Stimulated activated naive B cell treated with anti-CD40 and anti-IgM and Interleukin-4, amounts not matched to agents 10 μg/mL and 1 μg/mL and 100 μg/mL, for 72 hours (primary cell): ENCODE measurements at regions not wholly inside any gene's neighbourhood (a gene's known extent, or its start where the extent isn't known, plus 50 kb on each side); places are given as distances from the start of the nearest gene placed in this dataset.

Experiments
- ATAC-seq, 2 donors: fragments of 150-1000 bp; cut with Tn5 transposase; replicated peaks; 2 replicates each; pipeline ENCODE4 v1.10.0; 2021; ENCODE audit warnings: moderate library complexity in 1 of 2
- DNase-seq: peaks from one replicate; pipeline ENCODE4 v3.0.0; 2021
- H3K27ac Mint-ChIP-seq: one replicate; pipeline ENCODE4 v1.8.0; 2022; ENCODE audit warnings: mild to moderate bottlenecking, mixed read lengths
- H3K27me3 Mint-ChIP-seq, 2 donors: one replicate each; pipeline ENCODE4 v1.8.0; 2022; ENCODE audit warnings: mixed read lengths in 2 of 2
- H3K36me3 Mint-ChIP-seq, 2 donors: one replicate each; pipeline ENCODE4 v1.8.0; 2022; ENCODE audit warnings: mixed read lengths in 2 of 2, mild to moderate bottlenecking in 1 of 2
- H3K4me1 Mint-ChIP-seq, 2 donors: one replicate each; pipeline ENCODE4 v1.8.0; 2022; ENCODE audit warnings: mixed read lengths in 2 of 2, mild to moderate bottlenecking in 1 of 2
- H3K4me3 Mint-ChIP-seq, 2 donors: one replicate each; pipeline ENCODE4 v1.8.0; 2022; ENCODE audit warnings: mild to moderate bottlenecking in 2 of 2, mixed read lengths in 2 of 2, moderate library complexity in 1 of 2
- H3K9me3 Mint-ChIP-seq, 2 donors: one replicate each; pipeline ENCODE4 v1.8.0; 2022; ENCODE audit warnings: mixed read lengths in 2 of 2, mild to moderate bottlenecking in 1 of 2

DNA sequence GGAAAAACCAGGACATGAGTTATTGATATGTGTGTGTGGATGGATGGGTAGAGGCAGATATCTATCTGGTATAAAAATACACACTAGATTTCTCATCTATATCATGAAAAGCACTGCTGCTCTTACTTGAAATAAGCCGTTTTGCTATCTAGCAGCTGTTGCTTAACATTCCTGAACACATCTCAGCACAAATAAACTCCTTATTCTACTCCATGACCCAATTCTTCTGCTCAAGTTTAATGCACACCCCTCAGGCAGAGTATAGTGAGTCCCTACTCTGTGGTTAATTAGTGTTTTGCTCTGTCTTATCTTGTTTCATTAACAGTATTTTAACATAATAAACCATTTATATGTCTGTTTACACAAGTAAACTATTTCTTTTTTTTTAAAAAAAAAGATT is 134.2 kb downstream of the CBLN2 start:
- DNase-seq (no peak), ATAC-seq (no peak)
- Mint-ChIP-seq H3K9me3 (peaks cover 4% of the 10 kb centered on the region in 2 donors), H3K36me3 (no peaks in the 10 kb centered on the region), H3K4me1 (no peaks in the 10 kb centered on the region), H3K27ac (no peak overlapping the region), H3K4me3 (no peak overlapping the region), H3K27me3 (no peaks in the 10 kb centered on the region)

DNA sequence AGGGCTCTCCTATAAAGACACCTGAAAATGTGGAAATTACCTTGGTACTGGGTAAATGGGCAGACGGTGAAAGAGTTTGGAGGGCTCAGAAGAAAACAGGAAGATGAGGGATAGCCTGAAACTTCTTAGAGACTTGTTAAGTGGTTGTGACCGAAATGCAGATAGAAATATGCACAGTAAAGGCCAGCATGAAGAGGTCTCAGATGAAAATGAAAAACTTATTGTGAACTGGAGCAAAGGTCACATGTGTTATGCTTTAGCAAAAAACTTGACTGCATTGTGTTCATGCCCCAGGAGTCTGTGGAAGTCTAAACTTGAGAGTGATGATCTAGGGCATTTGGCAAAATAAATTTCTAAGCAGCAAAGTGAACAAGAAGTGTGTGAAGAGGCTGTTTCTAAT is 137.1 kb downstream of the CBLN2 start:
- Mint-ChIP-seq H3K27ac (no peak overlapping the region), H3K4me3 (no peak overlapping the region), H3K36me3 (no peaks in the 10 kb centered on the region), H3K9me3 (peaks cover 4 to 13% of the 10 kb centered on the region in 2 donors), H3K27me3 (no peaks in the 10 kb centered on the region), H3K4me1 (no peaks in the 10 kb centered on the region)
- DNase-seq = no peak
- no peak for ATAC-seq

DNA sequence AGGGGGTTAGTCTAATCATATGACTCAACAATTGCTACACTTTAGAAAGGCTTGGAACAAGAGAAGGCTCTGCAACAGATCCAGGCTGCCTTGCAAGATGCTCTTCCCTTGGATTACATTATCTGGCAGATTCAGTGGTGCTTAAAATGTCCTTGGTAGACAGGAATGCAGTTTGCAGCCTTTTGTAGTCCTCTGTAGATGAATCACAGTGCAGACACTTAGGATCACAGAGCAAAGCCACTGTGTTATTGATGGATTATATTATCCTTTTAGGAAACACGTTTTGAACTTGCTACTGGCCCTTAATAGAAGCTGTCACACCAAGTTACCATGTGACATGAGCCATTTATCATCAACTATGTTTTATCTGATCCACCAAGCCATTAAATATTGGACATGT is 152.2 kb downstream of the CBLN2 start:
- Mint-ChIP-seq H3K27me3 (no peaks in the 10 kb centered on the region), H3K9me3 (no peaks in the 10 kb centered on the region), H3K4me3 (no peak overlapping the region), H3K27ac (no peak overlapping the region), H3K4me1 (no peaks in the 10 kb centered on the region), H3K36me3 (no peaks in the 10 kb centered on the region)
- DNase-seq (no peak), ATAC-seq (no peak)

DNA sequence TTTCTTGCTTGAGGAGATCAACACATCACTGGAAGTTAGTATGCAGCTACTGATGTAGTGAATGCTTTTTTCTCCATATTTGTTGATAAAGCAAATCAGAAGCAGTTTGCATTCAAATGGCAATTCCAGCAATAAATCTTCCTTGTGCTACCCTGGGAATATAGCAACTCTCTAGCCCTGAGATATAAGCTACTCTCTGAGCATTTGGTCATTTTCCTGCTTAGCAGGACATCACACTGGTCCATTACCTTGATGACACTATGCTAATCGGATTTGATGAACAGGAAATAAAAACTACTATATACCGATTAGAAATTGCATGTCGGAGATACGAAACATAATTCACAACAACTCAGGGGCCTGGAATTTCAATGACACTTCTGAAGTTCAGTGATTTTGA is 152.7 kb downstream of the CBLN2 start:
- Mint-ChIP-seq H3K9me3 (no peaks in the 10 kb centered on the region), H3K4me3 (no peak overlapping the region), H3K36me3 (no peaks in the 10 kb centered on the region), H3K27ac (no peak overlapping the region), H3K27me3 (no peaks in the 10 kb centered on the region), H3K4me1 (no peaks in the 10 kb centered on the region)
- ATAC-seq = no peak
- no peak for DNase-seq

DNA sequence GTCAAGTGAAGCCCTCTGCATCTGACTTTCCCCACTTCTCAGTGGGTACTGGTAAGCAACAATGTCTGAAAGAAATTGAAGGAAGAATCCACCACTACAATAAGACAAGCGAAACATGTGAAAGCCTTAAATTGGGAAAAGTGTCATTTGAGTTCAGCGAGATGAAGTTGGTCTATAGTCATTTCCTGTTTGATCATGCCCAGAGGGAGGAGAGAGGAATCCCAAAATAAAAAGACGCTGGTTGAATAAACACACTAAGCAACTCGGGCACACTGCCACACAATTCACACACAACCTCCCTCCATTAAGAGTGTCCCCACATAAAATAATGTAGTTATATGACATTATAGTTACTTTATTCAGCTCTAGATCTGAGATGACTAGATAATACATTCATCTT is 166.1 kb downstream of the CBLN2 start:
- Mint-ChIP-seq H3K27ac (no peak overlapping the region), H3K36me3 (no peaks in the 10 kb centered on the region), H3K4me3 (no peak overlapping the region), H3K4me1 (no peaks in the 10 kb centered on the region), H3K27me3 (no peaks in the 10 kb centered on the region), H3K9me3 (peaks cover 0 to 2% of the 10 kb centered on the region in 2 donors)
- no peak for ATAC-seq
- DNase-seq = no peak

DNA sequence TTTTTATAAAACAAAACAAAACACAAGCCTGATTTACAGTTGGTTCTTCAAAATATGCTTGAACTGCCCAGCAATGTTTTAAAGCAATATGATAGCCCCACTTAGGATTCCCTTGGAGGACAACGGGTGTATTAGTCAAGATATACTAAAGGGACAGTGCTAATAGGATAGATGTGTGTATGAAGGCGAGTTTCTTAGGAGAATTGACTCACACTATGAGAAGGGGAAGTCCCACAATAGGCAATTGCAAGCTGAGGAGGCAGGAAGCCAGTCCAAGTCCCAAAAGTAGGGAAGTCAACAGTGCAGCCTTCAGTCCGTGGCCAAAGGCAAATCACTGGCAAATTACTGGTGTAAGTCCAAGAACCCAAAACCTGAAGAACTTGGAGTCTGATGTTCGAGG is 167.9 kb downstream of the CBLN2 start:
- no peak for DNase-seq
- H3K4me1 Mint-ChIP-seq = no peaks in the 10 kb centered on the region
- H3K27me3 Mint-ChIP-seq = no peaks in the 10 kb centered on the region
- peaks cover 3 to 6% of the 10 kb centered on the region in 2 donors for H3K9me3 Mint-ChIP-seq
- no peak for ATAC-seq
- no peaks in the 10 kb centered on the region for H3K36me3 Mint-ChIP-seq
- no peak overlapping the region for H3K27ac Mint-ChIP-seq
- H3K4me3 Mint-ChIP-seq = no peak overlapping the region

DNA sequence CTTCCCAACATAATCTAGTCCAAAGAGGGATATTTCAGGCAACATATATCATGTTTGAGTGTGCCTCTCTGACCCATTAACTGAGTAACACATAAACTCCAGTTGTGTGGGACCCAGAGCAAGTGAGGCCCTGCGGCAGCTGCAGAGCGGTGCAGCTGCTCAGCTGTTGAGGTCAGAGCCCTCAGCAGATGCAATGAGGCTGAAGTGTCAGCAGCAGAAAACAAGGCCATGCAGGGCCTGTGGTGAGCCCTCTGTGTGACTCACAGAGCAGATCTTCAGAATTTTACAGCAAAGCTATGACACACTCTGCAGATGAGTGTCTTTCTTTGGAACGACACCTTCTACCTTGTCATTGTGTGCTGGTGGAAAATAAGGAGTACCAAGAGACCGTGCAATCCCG is 168.5 kb downstream of the CBLN2 start:
- H3K27ac Mint-ChIP-seq = no peak overlapping the region
- DNase-seq (no peak), ATAC-seq (no peak)
- no peaks in the 10 kb centered on the region for H3K4me1 Mint-ChIP-seq
- H3K4me3 Mint-ChIP-seq = no peak overlapping the region
- peaks cover 8 to 12% of the 10 kb centered on the region in 2 donors for H3K9me3 Mint-ChIP-seq
- no peaks in the 10 kb centered on the region for H3K27me3 Mint-ChIP-seq
- H3K36me3 Mint-ChIP-seq = no peaks in the 10 kb centered on the region

DNA sequence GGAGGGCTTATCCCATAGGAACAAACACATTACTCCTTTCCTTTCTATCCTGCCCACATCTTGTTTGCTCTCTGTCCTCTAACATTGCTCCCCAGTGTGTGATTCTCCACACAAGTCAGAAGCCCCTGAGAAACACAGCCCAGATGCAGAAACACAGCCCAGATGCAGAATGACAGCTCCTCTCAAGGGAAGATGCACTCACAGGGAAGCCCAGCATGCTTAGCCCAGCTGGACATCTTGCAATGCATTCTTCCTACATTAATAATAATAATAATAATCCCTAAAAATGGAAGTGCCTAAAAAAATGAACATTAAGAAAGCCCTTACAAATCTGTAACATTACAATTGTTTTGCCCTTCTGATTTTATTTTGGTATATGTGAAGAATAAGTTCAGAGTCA is 172.1 kb downstream of the CBLN2 start:
- H3K27me3 Mint-ChIP-seq = no peaks in the 10 kb centered on the region
- ATAC-seq (no peak), DNase-seq (no peak)
- H3K36me3 Mint-ChIP-seq = no peaks in the 10 kb centered on the region
- no peaks in the 10 kb centered on the region for H3K4me1 Mint-ChIP-seq
- no peak overlapping the region for H3K27ac Mint-ChIP-seq
- no peak overlapping the region for H3K4me3 Mint-ChIP-seq
- peaks cover 13 to 19% of the 10 kb centered on the region in 2 donors for H3K9me3 Mint-ChIP-seq

DNA sequence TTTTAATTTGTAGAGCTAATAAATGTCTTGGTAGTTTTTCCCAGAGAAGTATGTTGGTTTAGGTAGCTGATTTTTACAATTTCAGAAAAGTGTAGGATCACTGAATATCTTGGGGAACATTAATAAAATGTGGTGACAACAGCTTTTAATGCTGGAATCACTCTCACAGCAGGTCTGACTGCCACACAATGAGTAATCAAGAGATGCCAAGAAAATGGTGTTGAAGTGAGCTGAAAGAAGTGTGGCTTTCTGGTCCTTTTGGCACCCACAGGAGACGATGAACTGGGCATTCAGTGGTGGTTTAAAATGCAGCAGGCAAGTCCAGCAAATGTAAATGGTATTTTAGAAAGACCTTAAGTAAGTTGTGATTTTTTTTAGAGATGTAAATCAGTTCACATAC is 175.8 kb downstream of the CBLN2 start:
- peaks cover 15 to 19% of the 10 kb centered on the region in 2 donors for H3K9me3 Mint-ChIP-seq
- H3K27me3 Mint-ChIP-seq = no peaks in the 10 kb centered on the region
- no peaks in the 10 kb centered on the region for H3K36me3 Mint-ChIP-seq
- no peak for ATAC-seq
- no peak for DNase-seq
- H3K4me3 Mint-ChIP-seq = no peak overlapping the region
- no peaks in the 10 kb centered on the region for H3K4me1 Mint-ChIP-seq
- no peak overlapping the region for H3K27ac Mint-ChIP-seq

DNA sequence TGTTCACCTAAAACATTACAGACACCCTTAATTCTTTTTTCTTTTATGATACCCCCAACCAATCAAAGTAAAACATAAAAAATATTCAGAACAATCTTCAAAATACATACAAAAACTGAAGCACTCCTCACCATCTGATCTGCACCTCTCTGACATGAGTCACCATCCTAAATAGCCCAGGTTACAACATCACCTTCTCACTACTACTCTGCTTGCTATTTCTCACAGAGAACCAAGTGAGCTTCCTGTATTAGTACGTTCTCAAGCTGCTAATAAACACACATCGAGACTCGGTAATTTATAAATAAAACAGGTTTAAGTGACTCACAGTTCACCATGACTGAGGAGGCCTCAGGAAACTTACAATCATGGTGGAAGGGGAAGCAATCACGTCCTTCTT is 183.5 kb downstream of the CBLN2 start:
- no peak for ATAC-seq
- H3K9me3 Mint-ChIP-seq = peaks cover 5 to 7% of the 10 kb centered on the region in 2 donors
- H3K27ac Mint-ChIP-seq = no peak overlapping the region
- H3K4me1 Mint-ChIP-seq = no peaks in the 10 kb centered on the region
- H3K4me3 Mint-ChIP-seq = no peak overlapping the region
- DNase-seq = no peak
- no peaks in the 10 kb centered on the region for H3K36me3 Mint-ChIP-seq
- H3K27me3 Mint-ChIP-seq = no peaks in the 10 kb centered on the region

DNA sequence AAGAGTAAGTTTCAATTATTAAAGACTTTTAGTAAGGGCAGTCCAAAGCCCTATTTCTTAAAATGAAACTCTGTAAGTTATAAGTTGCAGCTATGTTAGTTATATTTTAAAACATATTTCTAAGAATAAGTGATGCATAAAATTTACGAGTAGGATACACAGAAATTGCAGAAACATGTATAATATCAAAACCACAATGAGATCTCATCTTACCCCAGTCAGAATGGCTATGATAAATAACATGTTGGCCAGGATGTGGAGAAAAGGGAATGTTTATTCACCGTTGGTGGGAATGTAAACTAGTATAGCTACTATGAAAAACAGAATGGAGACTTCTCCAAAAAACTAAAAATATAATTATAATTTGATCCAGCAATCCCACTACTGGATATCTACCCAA is 201.2 kb downstream of the CBLN2 start:
- H3K27me3 Mint-ChIP-seq = no peaks in the 10 kb centered on the region

DNA sequence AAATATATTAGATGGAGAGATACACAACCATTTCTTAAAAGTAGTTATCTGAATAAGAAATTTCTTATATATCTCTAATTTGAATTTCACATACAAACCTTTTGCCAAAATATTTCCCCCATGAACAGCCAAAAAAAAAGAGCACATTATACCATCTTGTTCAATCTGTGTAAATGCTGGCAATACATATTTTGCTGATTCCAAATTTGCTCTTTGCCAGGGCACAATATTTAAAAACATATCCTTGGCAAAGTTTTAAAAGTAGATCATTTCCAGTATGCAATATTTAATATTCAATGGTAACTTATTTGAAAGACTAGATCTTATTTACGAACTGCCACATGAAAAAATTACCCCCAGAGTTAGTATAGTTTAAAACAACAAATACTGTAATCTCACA is 204.2 kb downstream of the CBLN2 start:
- Mint-ChIP-seq H3K27me3 (no peaks in the 10 kb centered on the region), H3K9me3 (peaks cover 0 to 2% of the 10 kb centered on the region in 2 donors), H3K4me3 (no peak overlapping the region), H3K27ac (no peak overlapping the region), H3K4me1 (no peaks in the 10 kb centered on the region), H3K36me3 (no peaks in the 10 kb centered on the region)
- no peak for DNase-seq
- ATAC-seq = no peak

More for the DNA sequence above, 201.2 kb downstream of the CBLN2 start:
- Mint-ChIP-seq H3K36me3 (no peaks in the 10 kb centered on the region), H3K4me3 (no peak overlapping the region), H3K4me1 (no peaks in the 10 kb centered on the region), H3K27ac (no peak overlapping the region), H3K9me3 (no peaks in the 10 kb centered on the region)
- DNase-seq = no peak
- no peak for ATAC-seq

DNA sequence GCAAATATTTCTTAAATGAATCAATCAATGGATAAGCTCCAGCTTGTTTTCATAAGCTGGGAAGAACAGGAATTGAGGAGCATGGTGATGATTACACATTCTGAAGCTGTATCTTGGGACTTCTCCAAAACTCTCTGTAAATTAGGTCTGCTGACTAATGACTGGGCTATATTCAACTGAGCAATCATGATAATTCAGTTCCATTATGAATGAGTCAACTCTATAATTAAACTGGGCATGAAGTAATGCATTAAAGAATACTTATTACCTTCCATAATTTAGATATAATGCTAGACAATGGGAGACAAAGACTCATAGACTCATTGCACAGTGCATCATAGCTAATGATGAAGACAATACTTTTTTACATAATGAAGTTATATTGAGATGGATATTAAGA is 207.4 kb downstream of the CBLN2 start:
- peaks cover 2% of the 10 kb centered on the region in 2 donors for H3K9me3 Mint-ChIP-seq

DNA sequence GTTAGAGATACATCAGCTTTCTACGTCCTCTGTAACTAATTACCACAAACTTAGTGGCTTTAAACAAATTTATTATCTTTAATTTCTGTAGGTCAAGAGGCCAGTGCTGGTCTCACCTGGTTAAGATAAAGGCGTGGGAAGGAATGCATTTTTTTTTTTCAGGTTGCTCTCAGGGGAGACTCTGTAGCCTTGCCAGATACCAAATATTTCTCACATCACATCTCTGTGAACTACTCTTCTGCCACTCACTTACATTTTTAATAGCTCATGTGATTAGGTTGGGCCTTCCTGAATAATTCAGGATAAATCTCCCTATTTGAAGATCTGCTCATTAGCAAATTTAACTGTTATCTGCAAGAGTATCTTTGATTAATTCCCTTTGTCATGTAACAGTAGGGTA is 214.6 kb downstream of the CBLN2 start:
- Mint-ChIP-seq H3K4me1 (no peaks in the 10 kb centered on the region), H3K9me3 (peaks cover 0 to 4% of the 10 kb centered on the region in 2 donors), H3K27me3 (no peaks in the 10 kb centered on the region), H3K4me3 (no peak overlapping the region), H3K36me3 (no peaks in the 10 kb centered on the region), H3K27ac (no peak overlapping the region)
- DNase-seq = no peak
- no peak for ATAC-seq

More for the DNA sequence above, 207.4 kb downstream of the CBLN2 start:
- no peak for ATAC-seq
- H3K27me3 Mint-ChIP-seq = no peaks in the 10 kb centered on the region
- H3K36me3 Mint-ChIP-seq = no peaks in the 10 kb centered on the region
- no peak overlapping the region for H3K27ac Mint-ChIP-seq
- no peak for DNase-seq
- no peaks in the 10 kb centered on the region for H3K4me1 Mint-ChIP-seq
- no peak overlapping the region for H3K4me3 Mint-ChIP-seq

DNA sequence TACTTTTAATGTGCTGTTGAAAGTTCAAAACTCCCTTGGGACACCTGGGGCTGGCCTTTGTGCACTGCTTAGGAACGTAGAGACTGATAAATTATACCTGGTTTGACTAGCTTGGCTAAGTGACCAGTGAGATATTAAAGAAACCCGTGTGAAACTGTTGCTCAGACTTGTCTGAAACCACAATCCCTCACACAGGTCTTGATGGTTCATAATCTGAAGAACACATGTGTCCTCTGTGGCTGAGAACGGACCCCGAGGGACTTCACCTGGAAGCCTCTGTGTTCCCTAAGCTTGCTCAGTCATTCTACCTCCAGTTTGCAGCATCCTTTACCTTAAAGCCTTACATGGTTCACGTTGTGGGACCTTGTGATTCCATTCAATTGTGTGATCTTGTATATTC is 218.8 kb downstream of the CBLN2 start:
- no peak overlapping the region for H3K4me3 Mint-ChIP-seq
- DNase-seq (no peak), ATAC-seq (no peak)
- H3K9me3 Mint-ChIP-seq = peaks cover 0 to 4% of the 10 kb centered on the region in 2 donors
- H3K27ac Mint-ChIP-seq = no peak overlapping the region
- H3K36me3 Mint-ChIP-seq = no peaks in the 10 kb centered on the region
- no peaks in the 10 kb centered on the region for H3K27me3 Mint-ChIP-seq
- no peaks in the 10 kb centered on the region for H3K4me1 Mint-ChIP-seq

DNA sequence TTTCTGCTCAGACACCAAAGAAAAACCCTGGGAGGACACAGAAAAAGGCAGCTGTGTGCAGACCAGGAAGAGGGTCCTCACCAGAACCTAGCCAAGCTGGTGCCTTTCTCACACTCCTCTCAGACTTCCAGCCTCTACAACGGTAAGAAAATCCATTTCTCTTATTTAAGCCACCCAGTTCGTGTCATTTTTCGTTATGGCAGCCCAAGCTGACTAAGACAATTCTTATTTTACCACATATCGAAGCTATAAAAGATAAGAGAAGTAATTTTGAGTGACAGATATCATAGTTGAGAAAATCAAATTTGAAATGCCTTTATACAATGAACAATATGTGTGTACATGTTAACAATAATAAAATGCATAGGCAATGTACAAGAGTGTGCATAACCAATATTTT is 219.5 kb downstream of the CBLN2 start:
- no peak overlapping the region for H3K27ac Mint-ChIP-seq
- H3K27me3 Mint-ChIP-seq = no peaks in the 10 kb centered on the region
- DNase-seq = no peak
- H3K36me3 Mint-ChIP-seq = no peaks in the 10 kb centered on the region
- H3K4me3 Mint-ChIP-seq = no peak overlapping the region
- no peaks in the 10 kb centered on the region for H3K4me1 Mint-ChIP-seq
- no peak for ATAC-seq
- peaks cover 0 to 4% of the 10 kb centered on the region in 2 donors for H3K9me3 Mint-ChIP-seq
